ENCODE measurements at regions not wholly inside any gene's neighbourhood (a gene's known extent, or its start where the extent isn't known, plus 50 kb on each side); places are given as distances from the start of the nearest gene placed in this dataset.

DNA sequence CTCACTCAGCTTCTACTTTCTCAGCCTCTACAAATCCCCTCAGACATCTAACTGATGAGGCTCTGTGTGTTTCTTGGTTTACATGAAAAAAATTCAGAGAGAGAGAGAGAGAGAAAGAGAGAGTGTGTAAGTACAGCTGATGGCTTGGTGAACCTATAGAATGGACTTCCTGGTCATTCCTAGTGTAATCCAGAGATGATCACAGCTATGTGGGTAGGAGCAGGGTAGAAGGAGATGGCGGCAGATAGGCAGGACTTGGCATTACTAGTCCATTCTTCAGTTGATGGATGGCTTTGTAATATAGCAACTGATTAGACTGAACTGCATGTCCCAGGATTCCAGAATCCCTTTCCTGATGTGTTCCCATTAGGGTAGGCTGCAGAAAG is 429.3 kb upstream of the CLINT1 start:
- no peaks in the 10 kb centered on the region for H3K27me3 Mint-ChIP-seq
- no peaks in the 10 kb centered on the region for H3K4me1 Mint-ChIP-seq (ENCODE audit: low read depth)
- H3K36me3 Mint-ChIP-seq (ENCODE audit: low read depth) = no peaks in the 10 kb centered on the region
- H3K27ac Mint-ChIP-seq = no peak overlapping the region
- H3K9me3 Mint-ChIP-seq = peaks cover 3% of the 10 kb centered on the region
- no peak overlapping the region for H3K4me3 Mint-ChIP-seq

DNA sequence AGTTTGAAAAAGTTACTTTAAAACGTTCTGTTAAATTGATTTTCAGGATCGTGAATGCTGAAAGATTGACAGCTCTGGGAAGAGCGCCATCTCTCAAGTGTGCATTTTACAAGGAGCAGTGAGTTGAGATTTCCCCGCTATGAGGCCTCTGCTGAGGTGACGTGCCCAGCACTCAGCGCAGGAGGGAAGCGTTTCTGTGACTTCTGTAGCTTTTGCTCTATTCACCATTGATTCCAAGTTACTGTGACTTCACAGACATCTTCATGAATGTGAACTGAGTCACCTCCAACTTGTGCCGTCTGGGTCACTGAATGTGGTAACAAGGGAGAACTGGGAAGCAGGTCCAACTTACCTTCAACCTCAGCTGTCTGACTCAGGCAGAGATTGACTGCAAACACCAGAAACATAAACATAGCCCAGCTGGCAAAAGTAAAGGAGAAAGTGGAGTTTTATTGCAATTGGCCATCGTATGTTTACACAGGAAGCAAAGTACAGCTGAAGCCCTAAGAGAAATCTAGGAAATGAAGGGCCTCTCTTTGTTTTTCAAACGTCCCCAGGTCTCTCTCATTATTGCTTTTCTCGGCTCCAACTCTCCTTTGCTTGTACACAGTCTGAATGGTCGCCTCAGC is 428.8 kb upstream of the CLINT1 start:
- Mint-ChIP-seq H3K27me3 (no peaks in the 10 kb centered on the region), H3K36me3 (ENCODE audit: low read depth) (no peaks in the 10 kb centered on the region), H3K4me3 (no peak overlapping the region), H3K9me3 (no peaks in the 10 kb centered on the region), H3K4me1 (ENCODE audit: low read depth) (no peaks in the 10 kb centered on the region), H3K27ac (no peak overlapping the region)

DNA sequence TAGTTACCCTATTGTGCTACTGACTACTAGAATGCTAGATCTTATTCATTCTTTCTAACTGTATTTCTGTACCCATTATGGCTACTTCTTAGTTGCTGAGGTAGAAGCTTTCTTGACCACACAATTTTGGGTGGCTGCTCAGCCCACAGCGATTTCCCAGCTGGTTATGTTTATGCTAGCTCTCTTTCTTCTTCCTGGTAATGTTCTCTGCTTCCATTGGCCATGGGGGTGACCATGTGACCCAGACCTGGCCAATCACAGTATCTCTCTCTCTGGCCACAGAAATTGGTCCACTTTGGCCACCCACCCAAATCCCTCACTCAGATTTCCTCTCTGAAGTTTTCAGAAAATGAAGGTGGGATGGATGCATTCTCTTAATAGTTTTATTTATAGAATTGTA is 427.9 kb upstream of the CLINT1 start:
- Mint-ChIP-seq H3K9me3 (no peaks in the 10 kb centered on the region), H3K4me3 (no peak overlapping the region), H3K4me1 (ENCODE audit: low read depth) (no peaks in the 10 kb centered on the region), H3K27ac (no peak overlapping the region), H3K36me3 (ENCODE audit: low read depth) (no peaks in the 10 kb centered on the region), H3K27me3 (no peaks in the 10 kb centered on the region)

DNA sequence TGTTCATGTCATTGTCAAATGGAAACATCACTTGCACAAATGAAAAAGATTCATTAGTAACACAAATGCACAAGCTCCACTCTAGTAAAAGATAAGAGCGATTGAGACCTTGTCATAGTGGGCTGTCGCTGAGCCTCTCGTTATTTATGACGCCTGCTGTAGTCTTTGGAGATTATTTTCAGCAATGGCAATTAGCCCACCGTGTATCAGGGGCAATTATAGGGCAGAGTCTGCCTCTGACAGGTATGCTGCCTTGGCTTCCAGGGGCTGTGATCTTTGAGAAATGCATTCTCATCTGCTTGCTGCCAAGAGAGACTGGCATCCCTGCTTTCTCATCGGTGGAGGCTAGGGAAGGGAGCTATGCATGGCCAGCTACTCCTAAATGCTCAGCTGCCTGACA is 426.8 kb upstream of the CLINT1 start:
- H3K4me3 Mint-ChIP-seq = no peak overlapping the region
- H3K36me3 Mint-ChIP-seq (ENCODE audit: low read depth) = no peaks in the 10 kb centered on the region
- no peaks in the 10 kb centered on the region for H3K27me3 Mint-ChIP-seq
- no peaks in the 10 kb centered on the region for H3K9me3 Mint-ChIP-seq
- no peak overlapping the region for H3K27ac Mint-ChIP-seq
- no peaks in the 10 kb centered on the region for H3K4me1 Mint-ChIP-seq (ENCODE audit: low read depth)

DNA sequence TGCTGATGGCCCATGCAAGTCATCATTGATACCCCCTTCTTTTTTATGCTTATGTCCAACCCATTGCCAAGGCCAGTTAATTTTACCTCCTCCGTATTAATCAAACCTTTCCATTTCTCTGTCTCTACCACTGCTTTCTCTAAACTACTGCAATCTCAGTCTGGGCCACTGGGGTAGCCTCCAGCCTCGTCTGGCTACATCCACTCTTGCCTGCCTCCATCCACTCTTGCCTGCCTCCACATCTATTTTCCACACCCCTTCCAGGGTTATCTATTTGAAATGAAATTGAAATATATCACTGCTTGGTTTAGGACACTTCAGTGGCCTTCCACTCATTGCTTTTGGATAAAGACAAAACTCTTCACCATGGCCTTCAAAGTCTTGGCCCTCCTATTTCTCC is 425.3 kb upstream of the CLINT1 start:
- no peaks in the 10 kb centered on the region for H3K27me3 Mint-ChIP-seq
- no peak overlapping the region for H3K27ac Mint-ChIP-seq

DNA sequence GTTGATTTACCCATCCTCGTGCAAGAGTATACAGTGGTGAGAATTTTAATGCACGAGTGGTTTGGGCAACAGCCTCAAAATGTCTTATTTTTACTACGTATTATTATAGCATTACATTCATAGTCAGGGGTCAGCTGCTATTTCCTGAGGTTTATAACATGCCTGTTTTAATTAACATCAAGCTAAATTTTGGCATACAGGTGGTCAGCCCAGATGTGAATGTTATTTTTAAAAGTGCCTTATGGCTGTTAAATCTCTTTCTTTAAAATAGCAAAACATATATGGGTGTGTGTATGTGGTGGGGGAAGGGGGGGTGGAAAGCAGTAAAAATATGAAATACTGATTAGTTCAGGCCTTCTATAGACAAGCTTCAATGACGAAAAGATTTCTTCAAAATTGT is 424.5 kb upstream of the CLINT1 start:
- Mint-ChIP-seq H3K36me3 (ENCODE audit: low read depth) (no peaks in the 10 kb centered on the region), H3K27me3 (no peaks in the 10 kb centered on the region), H3K9me3 (no peaks in the 10 kb centered on the region), H3K4me3 (no peak overlapping the region), H3K4me1 (ENCODE audit: low read depth) (no peaks in the 10 kb centered on the region), H3K27ac (no peak overlapping the region)

More for the DNA sequence above, 425.3 kb upstream of the CLINT1 start:
- Mint-ChIP-seq H3K9me3 (no peaks in the 10 kb centered on the region), H3K4me3 (no peak overlapping the region), H3K36me3 (ENCODE audit: low read depth) (no peaks in the 10 kb centered on the region), H3K4me1 (ENCODE audit: low read depth) (no peaks in the 10 kb centered on the region)

DNA sequence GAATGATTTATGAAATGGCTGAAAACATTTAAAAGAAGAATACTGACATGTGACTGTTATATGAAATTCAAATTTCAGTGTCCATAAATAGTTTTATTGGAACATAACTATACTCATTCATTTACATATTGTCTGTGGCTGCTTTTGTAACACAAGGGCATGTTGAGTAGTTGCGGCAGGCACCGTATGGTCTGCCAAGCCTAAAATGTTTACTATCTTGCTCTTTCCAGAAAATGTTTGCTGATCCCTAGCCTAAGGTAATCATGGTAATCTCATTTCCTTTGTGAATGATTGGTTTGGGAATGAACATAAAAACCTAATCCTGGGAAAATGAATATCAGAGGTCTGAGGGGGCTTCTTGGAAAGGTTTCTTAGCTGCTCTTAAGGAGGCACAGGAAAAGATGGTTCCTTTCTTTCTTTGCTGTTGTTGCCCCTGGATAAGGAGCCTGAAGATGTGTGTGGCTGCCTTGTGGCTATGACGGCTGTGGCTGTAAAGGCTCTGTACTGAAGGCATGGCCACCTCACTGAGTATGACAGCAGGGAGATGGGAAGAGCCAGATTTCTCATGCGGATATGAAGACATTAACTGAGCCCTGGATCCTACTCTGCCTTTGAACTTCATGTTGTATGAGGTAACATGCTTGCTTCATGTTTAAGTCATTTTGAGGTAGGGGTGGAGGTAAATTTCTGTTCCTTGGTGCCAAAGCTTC is 419.4 kb upstream of the CLINT1 start:
- H3K9me3 Mint-ChIP-seq = no peaks in the 10 kb centered on the region
- no peak overlapping the region for H3K4me3 Mint-ChIP-seq
- H3K4me1 Mint-ChIP-seq (ENCODE audit: low read depth) = no peaks in the 10 kb centered on the region
- peaks cover 4% of the 10 kb centered on the region for H3K27me3 Mint-ChIP-seq
- H3K27ac Mint-ChIP-seq = no peak overlapping the region
- H3K36me3 Mint-ChIP-seq (ENCODE audit: low read depth) = no peaks in the 10 kb centered on the region

DNA sequence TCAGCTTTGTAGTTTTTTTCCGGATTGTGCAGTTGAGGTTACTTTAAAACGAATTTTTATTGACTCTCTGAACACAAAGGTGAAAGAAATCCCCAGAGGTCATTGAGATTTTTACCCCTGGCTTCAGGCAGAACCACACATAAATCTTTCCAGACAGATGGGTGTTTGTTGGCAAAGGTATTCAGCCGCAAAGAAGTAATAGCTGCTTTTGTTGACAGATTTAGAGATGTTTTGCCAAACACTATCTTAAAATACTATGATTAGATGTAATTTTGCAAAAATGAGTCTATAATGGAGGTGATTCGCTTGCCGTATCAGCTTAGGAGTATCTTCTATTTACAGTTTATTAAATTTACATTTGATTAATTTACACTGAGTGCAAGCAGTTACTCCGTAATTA is 418.3 kb upstream of the CLINT1 start:
- H3K9me3 Mint-ChIP-seq = no peaks in the 10 kb centered on the region
- H3K4me3 Mint-ChIP-seq = no peak overlapping the region
- H3K36me3 Mint-ChIP-seq (ENCODE audit: low read depth) = no peaks in the 10 kb centered on the region
- no peaks in the 10 kb centered on the region for H3K4me1 Mint-ChIP-seq (ENCODE audit: low read depth)
- H3K27me3 Mint-ChIP-seq = peaks cover 4% of the 10 kb centered on the region
- H3K27ac Mint-ChIP-seq = no peak overlapping the region

DNA sequence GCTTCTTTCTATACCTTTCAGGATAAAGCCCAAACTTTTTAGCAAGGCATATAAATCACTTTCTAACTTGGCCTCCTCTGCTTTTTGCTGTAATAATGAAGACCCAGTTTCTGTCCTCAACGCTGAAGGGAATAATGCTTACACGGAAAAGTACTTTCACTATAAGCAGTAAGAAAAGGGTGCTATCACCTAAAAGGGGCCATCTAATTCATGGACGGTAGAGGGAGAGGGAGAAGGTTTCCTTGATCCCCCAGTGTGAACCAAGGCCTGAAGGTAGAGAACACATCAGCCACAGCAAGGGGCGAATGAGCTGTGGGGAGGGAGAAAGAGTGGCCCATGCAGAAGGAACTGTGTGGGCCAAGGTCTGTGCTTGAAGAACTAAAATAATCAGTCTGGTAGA is 417.7 kb upstream of the CLINT1 start:
- no peaks in the 10 kb centered on the region for H3K36me3 Mint-ChIP-seq (ENCODE audit: low read depth)
- H3K27ac Mint-ChIP-seq = no peak overlapping the region
- H3K9me3 Mint-ChIP-seq = no peaks in the 10 kb centered on the region

DNA sequence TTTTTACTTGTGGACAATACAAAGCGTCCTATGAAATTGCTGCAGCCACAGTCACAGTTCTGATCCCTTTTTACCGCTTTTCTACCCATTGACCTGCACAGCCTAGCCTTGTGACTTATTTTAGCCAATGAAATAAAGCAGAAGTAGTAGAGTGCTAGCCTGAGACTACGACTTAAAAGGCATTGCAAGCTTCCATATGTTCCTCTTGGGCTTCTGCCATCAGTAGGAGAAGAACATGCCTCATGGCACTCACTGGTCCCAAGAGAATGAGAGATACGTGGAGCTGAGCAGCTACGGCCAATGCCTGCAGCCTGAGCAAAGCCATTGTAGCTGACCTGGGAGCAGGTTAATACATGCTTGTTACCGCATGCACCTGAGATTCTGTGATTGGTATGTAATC is 416.6 kb upstream of the CLINT1 start:
- H3K9me3 Mint-ChIP-seq = no peaks in the 10 kb centered on the region
- no peak overlapping the region for H3K4me3 Mint-ChIP-seq
- no peaks in the 10 kb centered on the region for H3K36me3 Mint-ChIP-seq (ENCODE audit: low read depth)
- H3K27ac Mint-ChIP-seq = no peak overlapping the region
- no peaks in the 10 kb centered on the region for H3K4me1 Mint-ChIP-seq (ENCODE audit: low read depth)
- peaks cover 4% of the 10 kb centered on the region for H3K27me3 Mint-ChIP-seq

More for the DNA sequence above, 417.7 kb upstream of the CLINT1 start:
- no peaks in the 10 kb centered on the region for H3K4me1 Mint-ChIP-seq (ENCODE audit: low read depth)
- peaks cover 4% of the 10 kb centered on the region for H3K27me3 Mint-ChIP-seq
- no peak overlapping the region for H3K4me3 Mint-ChIP-seq

DNA sequence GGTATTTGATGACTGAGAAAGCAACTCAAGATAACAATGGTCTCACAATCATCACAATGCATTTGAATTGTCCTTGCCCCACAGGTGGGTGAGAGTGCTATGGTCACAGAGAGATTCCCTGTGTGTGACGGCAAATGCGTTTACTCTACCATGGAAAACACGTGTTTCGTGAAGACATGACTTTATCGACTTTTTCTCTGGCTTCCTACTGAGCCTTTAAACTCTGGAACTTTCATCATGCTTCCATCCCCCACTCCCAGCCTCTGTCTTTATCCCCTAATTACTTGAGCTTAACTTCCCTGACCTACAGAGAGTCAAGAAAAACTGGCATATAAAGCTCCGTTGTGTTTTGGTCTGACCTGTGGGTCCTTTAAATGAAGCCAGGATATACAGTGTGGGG is 414.1 kb upstream of the CLINT1 start:
- H3K27me3 Mint-ChIP-seq = peaks cover 4% of the 10 kb centered on the region
- no peak overlapping the region for H3K4me3 Mint-ChIP-seq
- no peaks in the 10 kb centered on the region for H3K4me1 Mint-ChIP-seq (ENCODE audit: low read depth)

DNA sequence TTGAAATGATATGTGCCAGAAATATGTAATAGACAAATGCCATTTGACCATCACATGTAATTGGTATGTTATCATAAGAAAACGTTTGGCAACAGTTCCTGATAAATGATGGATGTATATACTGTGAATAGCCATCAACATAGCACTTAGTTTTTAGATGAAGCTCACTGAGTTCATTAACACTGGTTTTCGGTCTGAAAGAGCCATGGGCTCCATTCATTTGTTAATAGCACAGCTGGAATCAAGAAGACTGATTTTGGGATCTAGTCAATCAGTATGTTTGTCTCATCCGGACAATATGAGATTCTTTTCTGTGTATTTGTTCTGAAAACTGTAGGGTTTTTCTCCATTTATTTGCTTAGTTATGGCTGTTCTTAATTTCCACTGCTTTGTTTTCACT is 413.5 kb upstream of the CLINT1 start:
- Mint-ChIP-seq H3K4me1 (ENCODE audit: low read depth) (no peaks in the 10 kb centered on the region), H3K4me3 (no peak overlapping the region)

More for the DNA sequence above, 414.1 kb upstream of the CLINT1 start:
- Mint-ChIP-seq H3K27ac (no peak overlapping the region), H3K36me3 (ENCODE audit: low read depth) (no peaks in the 10 kb centered on the region), H3K9me3 (no peaks in the 10 kb centered on the region)

DNA sequence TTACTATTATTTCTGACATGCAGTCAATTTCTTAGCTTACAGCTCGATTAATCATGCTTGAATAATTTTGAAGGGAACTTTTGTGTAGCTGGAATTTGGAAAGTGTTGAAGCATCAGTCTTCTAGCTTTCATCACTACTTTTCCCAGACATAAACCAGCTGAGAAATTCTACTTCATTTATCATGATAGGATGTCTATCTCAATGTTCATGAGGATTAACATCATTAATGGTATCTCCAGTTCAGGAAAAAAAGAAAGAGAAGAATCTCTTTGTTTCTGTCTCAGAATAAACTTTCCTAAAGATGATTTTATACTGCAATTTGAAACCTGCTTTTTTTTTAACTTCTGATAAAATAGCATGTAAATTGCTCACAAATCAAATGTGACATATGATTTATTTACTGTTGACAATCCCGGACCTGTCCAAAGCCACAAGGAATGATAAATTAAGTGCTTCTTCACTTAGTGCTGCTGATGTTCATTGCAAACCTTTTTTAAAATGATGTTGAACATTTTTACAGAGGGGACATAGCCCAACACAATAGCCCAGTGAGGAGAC is 412.1 kb upstream of the CLINT1 start:
- Mint-ChIP-seq H3K4me3 (no peak overlapping the region), H3K27ac (no peak overlapping the region), H3K4me1 (ENCODE audit: low read depth) (no peaks in the 10 kb centered on the region), H3K9me3 (no peaks in the 10 kb centered on the region), H3K27me3 (no peaks in the 10 kb centered on the region), H3K36me3 (ENCODE audit: low read depth) (no peaks in the 10 kb centered on the region)

More for the DNA sequence above, 413.5 kb upstream of the CLINT1 start:
- Mint-ChIP-seq H3K9me3 (no peaks in the 10 kb centered on the region), H3K27ac (no peak overlapping the region), H3K36me3 (ENCODE audit: low read depth) (no peaks in the 10 kb centered on the region), H3K27me3 (peaks cover 4% of the 10 kb centered on the region)

DNA sequence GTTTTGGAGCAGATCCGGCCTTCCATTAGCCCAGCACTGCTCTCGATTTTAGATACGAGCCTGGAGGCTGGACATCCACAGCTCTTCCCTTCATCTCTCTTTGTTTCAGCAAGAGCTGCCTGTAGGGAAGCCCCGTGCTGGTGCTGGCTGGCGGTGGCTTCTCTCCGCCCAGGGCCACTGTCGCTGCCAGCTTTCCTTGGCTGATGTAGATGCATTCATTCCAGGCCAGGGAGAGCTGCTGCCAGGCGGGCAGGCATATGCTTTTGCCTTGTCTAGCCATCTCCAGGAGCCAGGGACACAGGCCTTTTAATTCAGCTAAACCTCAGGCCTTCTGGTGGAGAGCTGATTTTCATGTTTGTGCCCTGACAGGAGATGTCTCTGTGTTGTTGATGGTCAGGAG is 409.3 kb upstream of the CLINT1 start:
- Mint-ChIP-seq H3K9me3 (no peaks in the 10 kb centered on the region), H3K4me3 (no peak overlapping the region)

DNA sequence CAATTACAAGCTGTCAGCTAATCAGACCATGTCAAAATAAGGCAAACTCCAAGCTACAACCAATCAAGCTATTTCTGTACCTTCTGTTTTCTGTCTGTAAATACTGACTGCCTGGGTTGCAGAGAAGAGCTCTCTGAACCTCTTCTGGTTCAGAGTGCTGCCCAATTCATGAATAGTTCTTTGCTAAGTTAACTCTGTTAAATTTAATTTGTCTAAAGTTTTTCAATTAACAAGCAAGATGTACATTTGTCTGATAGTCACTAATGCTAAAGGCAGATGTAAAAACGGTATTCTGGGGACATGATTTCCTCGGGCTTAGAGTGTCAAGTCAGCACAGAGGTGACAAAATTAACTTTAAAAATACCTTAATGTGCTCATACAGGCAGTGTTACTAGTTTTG is 408.3 kb upstream of the CLINT1 start:
- no peak overlapping the region for H3K27ac Mint-ChIP-seq
- H3K9me3 Mint-ChIP-seq = no peaks in the 10 kb centered on the region

More for the DNA sequence above, 409.3 kb upstream of the CLINT1 start:
- no peaks in the 10 kb centered on the region for H3K4me1 Mint-ChIP-seq (ENCODE audit: low read depth)
- H3K27me3 Mint-ChIP-seq = no peaks in the 10 kb centered on the region
- H3K27ac Mint-ChIP-seq = no peak overlapping the region
- H3K36me3 Mint-ChIP-seq (ENCODE audit: low read depth) = no peaks in the 10 kb centered on the region

More for the DNA sequence above, 408.3 kb upstream of the CLINT1 start:
- no peak overlapping the region for H3K4me3 Mint-ChIP-seq
- no peaks in the 10 kb centered on the region for H3K36me3 Mint-ChIP-seq (ENCODE audit: low read depth)
- H3K4me1 Mint-ChIP-seq (ENCODE audit: low read depth) = no peaks in the 10 kb centered on the region
- no peaks in the 10 kb centered on the region for H3K27me3 Mint-ChIP-seq

All from stimulated activated naive CD8-positive, alpha-beta T cell treated with anti-CD3 and anti-CD28 coated beads, Interleukin-15, Interleukin-2, amounts not matched to agents 100 ng/mL and 50 ng/mL, for 24 hours (primary cell).